WTC11 (cell line): ENCODE measurements at regions not wholly inside any gene's neighbourhood (a gene's known extent, or its start where the extent isn't known, plus 50 kb on each side); places are given as distances from the start of the nearest gene placed in this dataset.

Experiments
- ATAC-seq: fragments of 200-7000 bp; cut with Tn5 transposase; 2 replicates; pipeline ENCODE4 v1.10.0; 2021; ENCODE audit warnings: mild to moderate bottlenecking, moderate library complexity
- CTCF ChIA-PET: fragments of 300-600 bp; sonication (Branson Sonifier 250); formaldehyde crosslinking; loops from one replicate; lab custom pipeline; 2021; ENCODE audit warnings: antibody characterized with exemption; lab: Charles Lee
- POLR2A ChIA-PET: fragments of 350-600 bp; sonication (Branson Sonifier 250); formaldehyde crosslinking; loops from one replicate; lab custom pipeline; 2021; ENCODE audit warnings: antibody characterized with exemption; lab: Charles Lee
- DNase-seq: peaks from one replicate; pipeline ENCODE4 v3.0.0; 2021; ENCODE audit warnings: low spot score
- H3K27ac Mint-ChIP-seq: 2 replicates; pipeline ENCODE4 v1.8.0; 2021; ENCODE audit warnings: mixed read lengths
- H3K27me3 Mint-ChIP-seq: 2 replicates; pipeline ENCODE4 v1.8.0; 2021; ENCODE audit warnings: low read depth, mild to moderate bottlenecking, moderate library complexity, mixed read lengths
- H3K36me3 Mint-ChIP-seq: 2 replicates; pipeline ENCODE4 v1.8.0; 2021; ENCODE audit warnings: mixed read lengths
- H3K4me1 Mint-ChIP-seq: 2 replicates; pipeline ENCODE4 v1.8.0; 2022; ENCODE audit warnings: mixed read lengths
- H3K4me3 Mint-ChIP-seq: 2 replicates; pipeline ENCODE4 v1.8.0; 2021; ENCODE audit warnings: mild to moderate bottlenecking, moderate library complexity, mixed read lengths
- H3K9me3 Mint-ChIP-seq: 2 replicates; pipeline ENCODE4 v1.8.0; 2021; ENCODE audit warnings: mixed read lengths
- E2F5 ChIP-seq: sonication (generic); formaldehyde crosslinking; IDR thresholded peaks from 2 replicates; pipeline ENCODE4 v1.8.1; 2022; ENCODE audit warnings: mild to moderate bottlenecking, moderate library complexity, missing genetic modification reagents
- ELF4 ChIP-seq: sonication (generic); formaldehyde crosslinking; IDR thresholded peaks from 2 replicates; pipeline ENCODE4 v1.8.1; 2022; ENCODE audit warnings: low read depth, mild to moderate bottlenecking, moderate library complexity, missing genetic modification reagents
- FOXJ3 ChIP-seq: sonication (generic); formaldehyde crosslinking; IDR thresholded peaks from 2 replicates; pipeline ENCODE4 v1.9.0; 2021; ENCODE audit warnings: missing genetic modification reagents, mild to moderate bottlenecking, borderline replicate concordance
- FOXP1 ChIP-seq: sonication (generic); formaldehyde crosslinking; IDR thresholded peaks from 2 replicates; pipeline ENCODE4 v1.8.0; 2022; ENCODE audit warnings: missing genetic modification reagents, mild to moderate bottlenecking, moderate library complexity, borderline replicate concordance
- GTF2I ChIP-seq: fragments of 250-450 bp; sonication (Bioruptor Pico); conservative IDR thresholded peaks from 2 replicates; pipeline ENCODE4 v1.4.0; 2021; ENCODE audit warnings: mild to moderate bottlenecking
- IRF2 ChIP-seq: sonication (generic); formaldehyde crosslinking; IDR thresholded peaks from 2 replicates; pipeline ENCODE4 v1.8.0; 2022; ENCODE audit warnings: low read depth, missing genetic modification reagents, borderline replicate concordance
- KAT7 ChIP-seq: sonication (generic); formaldehyde crosslinking; IDR thresholded peaks from 2 replicates; pipeline ENCODE4 v1.8.1; 2023; ENCODE audit warnings: missing genetic modification reagents, mild to moderate bottlenecking, borderline replicate concordance
- MAX ChIP-seq: sonication (generic); formaldehyde crosslinking; IDR thresholded peaks from 2 replicates; pipeline ENCODE4 v1.8.0; 2022; ENCODE audit warnings: mild to moderate bottlenecking, missing genetic modification reagents
- MXD4 ChIP-seq: fragments of 250-450 bp; sonication (Bioruptor Pico); IDR thresholded peaks from 2 replicates; pipeline ENCODE4 v1.8.0; 2021; ENCODE audit warnings: mild to moderate bottlenecking, moderate library complexity, borderline replicate concordance
- NR1H2 ChIP-seq: sonication (generic); formaldehyde crosslinking; IDR thresholded peaks from 2 replicates; pipeline ENCODE4 v1.9.0; 2021; ENCODE audit warnings: mild to moderate bottlenecking, moderate library complexity, missing genetic modification reagents
- NR2C2 ChIP-seq: sonication (generic); formaldehyde crosslinking; IDR thresholded peaks from 2 replicates; pipeline ENCODE4 v1.8.0; 2022; ENCODE audit warnings: mild to moderate bottlenecking, missing genetic modification reagents
- OVOL2 ChIP-seq: fragments of 250-450 bp; sonication (Bioruptor Pico); IDR thresholded peaks from 2 replicates; pipeline ENCODE4 v1.9.0; 2021; ENCODE audit warnings: mild to moderate bottlenecking, borderline replicate concordance
- RELA ChIP-seq: sonication (generic); formaldehyde crosslinking; IDR thresholded peaks from 2 replicates; pipeline ENCODE4 v1.8.1; 2022; ENCODE audit warnings: missing genetic modification reagents, mild to moderate bottlenecking, borderline replicate concordance
- SMAD4 ChIP-seq: sonication (generic); formaldehyde crosslinking; IDR thresholded peaks from 2 replicates; pipeline ENCODE4 v1.8.0; 2022; ENCODE audit warnings: mild to moderate bottlenecking, missing genetic modification reagents
- SOX15 ChIP-seq: fragments of 250-450 bp; sonication (Bioruptor Pico); IDR thresholded peaks from 2 replicates; pipeline ENCODE4 v1.9.0; 2021; ENCODE audit warnings: mild to moderate bottlenecking
- TP53 ChIP-seq: sonication (generic); formaldehyde crosslinking; IDR thresholded peaks from 2 replicates; pipeline ENCODE4 v1.8.1; 2023; ENCODE audit warnings: mild to moderate bottlenecking, missing genetic modification reagents
- USF1 ChIP-seq: sonication (generic); formaldehyde crosslinking; IDR thresholded peaks from 2 replicates; pipeline ENCODE4 v1.8.0; 2022; ENCODE audit warnings: mild to moderate bottlenecking, missing genetic modification reagents
- ZBTB43 ChIP-seq: sonication (generic); formaldehyde crosslinking; IDR thresholded peaks from 2 replicates; pipeline ENCODE4 v1.8.1; 2023; ENCODE audit warnings: mild to moderate bottlenecking, missing genetic modification reagents
- ZMAT4 ChIP-seq: fragments of 250-450 bp; sonication (Bioruptor Pico); IDR thresholded peaks from 2 replicates; pipeline ENCODE4 v1.9.0; 2021; ENCODE audit warnings: mild to moderate bottlenecking
- ZNF232 ChIP-seq: sonication (generic); formaldehyde crosslinking; IDR thresholded peaks from 2 replicates; pipeline ENCODE4 v1.8.0; 2022; ENCODE audit warnings: mild to moderate bottlenecking, missing genetic modification reagents
- ZNF671 ChIP-seq: fragments of 250-450 bp; sonication (Bioruptor Pico); IDR thresholded peaks from 2 replicates; pipeline ENCODE4 v1.8.0; 2021; ENCODE audit warnings: mild to moderate bottlenecking
- ZSCAN18 ChIP-seq: fragments of 250-450 bp; sonication (Bioruptor Pico); IDR thresholded peaks from 2 replicates; pipeline ENCODE4 v2.1.2; 2022; ENCODE audit warnings: mild to moderate bottlenecking, moderate library complexity
- TF ChIP-seq, protein P1 (sequence below): sonication (generic); formaldehyde crosslinking; IDR thresholded peaks from 2 replicates; pipeline ENCODE4 v1.8.1; 2022; ENCODE audit warnings: low read depth, missing genetic modification reagents, borderline replicate concordance

DNA sequence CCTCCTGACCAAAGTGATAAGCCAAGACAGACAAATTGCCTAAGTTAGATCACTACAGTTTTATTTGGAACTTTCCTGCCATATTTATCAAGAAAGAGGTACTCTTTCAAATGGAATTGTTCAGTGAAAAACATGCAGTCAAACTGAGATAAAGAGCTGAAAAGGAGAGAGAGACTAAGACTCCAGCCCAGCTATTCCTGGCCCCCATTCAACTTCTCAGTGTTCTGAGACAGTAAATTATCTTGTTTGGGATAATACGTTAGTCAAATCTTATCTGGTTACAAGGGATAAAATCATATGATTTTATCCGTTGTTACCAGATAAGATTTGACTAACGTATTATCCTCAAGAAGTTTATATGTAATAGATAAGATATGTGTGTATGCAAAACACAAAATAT lies 67.6 kb upstream of the CMC1 start:
- TF ChIP-seq GTF2I (CRISPR knock-in tag), result no peak
- no peak for TF ChIP-seq NR2C2 (CRISPR knock-in tag)
- H3K4me1 Mint-ChIP-seq, result no peaks in the 10 kb centered on the region

DNA sequence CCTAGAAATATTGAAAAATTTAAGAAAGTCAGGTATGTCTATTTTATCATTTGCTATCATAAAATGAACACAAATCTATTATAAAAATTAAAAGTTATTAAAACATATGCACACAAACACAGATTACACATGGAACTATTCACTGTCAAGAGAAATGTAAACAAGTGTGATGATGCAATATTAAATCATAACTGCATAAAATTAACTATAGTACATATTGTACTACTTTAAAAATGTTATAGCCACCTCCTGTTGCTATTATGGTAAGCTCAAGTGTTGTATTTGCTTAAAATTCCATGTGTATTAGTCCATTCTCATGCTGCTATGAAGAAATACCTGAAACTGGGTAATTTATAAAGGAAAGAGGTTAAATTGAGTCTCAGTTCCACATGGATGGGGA lies 54.7 kb upstream of the CMC1 start:
- CTCF ChIA-PET, result no interaction called here
- no peak overlapping the region for H3K4me3 Mint-ChIP-seq
- H3K36me3 Mint-ChIP-seq, result no peaks in the 10 kb centered on the region
- H3K4me1 Mint-ChIP-seq, result no peaks in the 10 kb centered on the region
- POLR2A ChIA-PET, result no interaction called here
- TF ChIP-seq E2F5 (CRISPR knock-in tag) (no peak), FOXP1 (no peak), ZBTB43 (CRISPR knock-in tag) (no peak), MXD4 (CRISPR knock-in tag) (no peak), NR2C2 (CRISPR knock-in tag) (no peak), ZNF671 (no peak), OVOL2 (CRISPR knock-in tag) (no peak), IRF2 (CRISPR knock-in tag) (no peak), KAT7 (CRISPR knock-in tag) (no peak), MAX (CRISPR knock-in tag) (no peak), ZSCAN18 (CRISPR knock-in tag) (no peak), ZMAT4 (CRISPR knock-in tag) (no peak)
- TF ChIP-seq, protein P1, sequence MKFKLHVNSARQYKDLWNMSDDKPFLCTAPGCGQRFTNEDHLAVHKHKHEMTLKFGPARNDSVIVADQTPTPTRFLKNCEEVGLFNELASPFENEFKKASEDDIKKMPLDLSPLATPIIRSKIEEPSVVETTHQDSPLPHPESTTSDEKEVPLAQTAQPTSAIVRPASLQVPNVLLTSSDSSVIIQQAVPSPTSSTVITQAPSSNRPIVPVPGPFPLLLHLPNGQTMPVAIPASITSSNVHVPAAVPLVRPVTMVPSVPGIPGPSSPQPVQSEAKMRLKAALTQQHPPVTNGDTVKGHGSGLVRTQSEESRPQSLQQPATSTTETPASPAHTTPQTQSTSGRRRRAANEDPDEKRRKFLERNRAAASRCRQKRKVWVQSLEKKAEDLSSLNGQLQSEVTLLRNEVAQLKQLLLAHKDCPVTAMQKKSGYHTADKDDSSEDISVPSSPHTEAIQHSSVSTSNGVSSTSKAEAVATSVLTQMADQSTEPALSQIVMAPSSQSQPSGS (CRISPR knock-in tag), result no peak
- TF ChIP-seq, all 79 proteins: peak for 0
- ATAC-seq, result no peak
- no peak overlapping the region for H3K27ac Mint-ChIP-seq
- H3K9me3 Mint-ChIP-seq, result no peaks in the 10 kb centered on the region
- no peak for DNase-seq
- H3K27me3 Mint-ChIP-seq, result no peaks in the 10 kb centered on the region

More for the DNA sequence above, 67.6 kb upstream of the CMC1 start:
- Mint-ChIP-seq H3K36me3 (no peaks in the 10 kb centered on the region), H3K27ac (no peak overlapping the region), H3K4me3 (no peak overlapping the region), H3K27me3 (no peaks in the 10 kb centered on the region), H3K9me3 (no peaks in the 10 kb centered on the region)
- CTCF ChIA-PET, result no interaction called here
- no peak for DNase-seq
- POLR2A ChIA-PET, result no interaction called here
- ATAC-seq, result no peak

DNA sequence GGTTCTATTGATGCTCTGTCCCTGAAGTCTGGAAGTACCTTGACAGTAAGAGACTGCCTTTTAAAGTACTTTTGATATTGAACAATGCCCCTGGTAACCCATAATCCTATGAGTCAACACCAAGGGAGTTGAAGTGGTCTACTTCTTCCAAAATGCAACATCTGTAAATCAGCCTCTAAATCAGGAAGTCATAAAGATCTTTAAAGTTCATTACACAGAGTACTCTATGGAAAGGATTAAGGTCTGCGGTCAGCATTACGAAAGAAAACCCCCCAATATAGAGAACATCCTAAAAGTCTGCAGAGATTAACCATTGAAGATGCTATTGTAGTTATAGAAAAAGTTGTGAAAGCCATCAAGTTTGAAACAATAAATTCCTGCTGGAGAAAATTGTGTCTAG lies 52.7 kb upstream of the CMC1 start:
- ATAC-seq, result no peak
- Mint-ChIP-seq H3K4me3 (no peak overlapping the region), H3K27me3 (no peaks in the 10 kb centered on the region), H3K36me3 (no peaks in the 10 kb centered on the region), H3K4me1 (no peaks in the 10 kb centered on the region), H3K27ac (no peak overlapping the region), H3K9me3 (no peaks in the 10 kb centered on the region)
- ChIA-PET CTCF (no interaction called here), POLR2A (no interaction called here)
- TF ChIP-seq FOXP1, result no peak
- no peak for TF ChIP-seq TP53
- TF ChIP-seq IRF2 (CRISPR knock-in tag), result no peak
- TF ChIP-seq SOX15 (CRISPR knock-in tag), result no peak
- TF ChIP-seq SMAD4 (CRISPR knock-in tag), result no peak
- no peak for TF ChIP-seq FOXJ3 (CRISPR knock-in tag)
- no peak for TF ChIP-seq NR1H2 (CRISPR knock-in tag)
- TF ChIP-seq ELF4 (CRISPR knock-in tag), result no peak
- no peak for TF ChIP-seq ZNF232 (CRISPR knock-in tag)
- no peak for TF ChIP-seq USF1 (CRISPR knock-in tag)
- no peak for TF ChIP-seq RELA (CRISPR knock-in tag)
- no peak for DNase-seq
